ENCODE measurements at regions not wholly inside any gene's neighbourhood (a gene's known extent, or its start where the extent isn't known, plus 50 kb on each side); places are given as distances from the start of the nearest gene placed in this dataset.
"Not testable (repeated sequence)": the region's sequence is repeated elsewhere in the genome, so short reads cannot be mapped to it uniquely, and the experiment has no call there.

- no peak for DNase-seq (ENCODE audit: extremely low spot score)
- CTCF ChIA-PET: no interaction called here
- TF ChIP-seq LEF1 (IDR thresholded peaks at IDR 0.05; ENCODE audit: borderline replicate concordance): no peak
- no peak for TF ChIP-seq TARDBP (IDR thresholded peaks at IDR 0.05)
- no peak for TF ChIP-seq FOXM1 (IDR thresholded peaks at IDR 0.05; ENCODE audit: borderline replicate concordance)
- TF ChIP-seq FOXA1 (IDR thresholded peaks at IDR 0.05): no peak
- TF ChIP-seq FOXK2 (IDR thresholded peaks at IDR 0.05): no peak
- no peak for TF ChIP-seq CTBP1 (IDR thresholded peaks at IDR 0.05; ENCODE audit: borderline replicate concordance)
- TF ChIP-seq ELF4 (IDR thresholded peaks at IDR 0.05): no peak
- no peak for TF ChIP-seq HDGF (IDR thresholded peaks at IDR 0.05; ENCODE audit: borderline replicate concordance)
- no peak for TF ChIP-seq NFRKB (IDR thresholded peaks at IDR 0.05)
- no peak for TF ChIP-seq SP1 (IDR thresholded peaks at IDR 0.05)
- TF ChIP-seq ZNF384 (IDR thresholded peaks at IDR 0.05): no peak
- no peak for TF ChIP-seq BHLHE40 (IDR thresholded peaks at IDR 0.05; ENCODE audit: borderline replicate concordance)
- TF ChIP-seq, protein P1, sequence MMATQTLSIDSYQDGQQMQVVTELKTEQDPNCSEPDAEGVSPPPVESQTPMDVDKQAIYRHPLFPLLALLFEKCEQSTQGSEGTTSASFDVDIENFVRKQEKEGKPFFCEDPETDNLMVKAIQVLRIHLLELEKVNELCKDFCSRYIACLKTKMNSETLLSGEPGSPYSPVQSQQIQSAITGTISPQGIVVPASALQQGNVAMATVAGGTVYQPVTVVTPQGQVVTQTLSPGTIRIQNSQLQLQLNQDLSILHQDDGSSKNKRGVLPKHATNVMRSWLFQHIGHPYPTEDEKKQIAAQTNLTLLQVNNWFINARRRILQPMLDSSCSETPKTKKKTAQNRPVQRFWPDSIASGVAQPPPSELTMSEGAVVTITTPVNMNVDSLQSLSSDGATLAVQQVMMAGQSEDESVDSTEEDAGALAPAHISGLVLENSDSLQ (IDR thresholded peaks at IDR 0.05): no peak
- no peak for TF ChIP-seq L3MBTL2 (conservative IDR thresholded peaks at IDR 0.05)
- TF ChIP-seq SUZ12 (IDR thresholded peaks at IDR 0.05): no peak
- TF ChIP-seq ARNT (IDR thresholded peaks at IDR 0.05): no peak
- POLR2A ChIA-PET: no interaction called here
These were observed 268.7 kb downstream of the PTGER3 start for GRCh38 chr1:70778934-70779333.

- CTCF ChIA-PET: no interaction called here
- POLR2A ChIA-PET: no interaction called here
- no peak for DNase-seq (ENCODE audit: extremely low spot score)
These were observed 268.0 kb downstream of the PTGER3 start for GRCh38 chr1:70779571-70779970.

GRCh38 chr1:70785287-70785686 lies 262.3 kb downstream of the PTGER3 start:
- ChIA-PET POLR2A (no interaction called here), CTCF (no interaction called here)
- DNase-seq (ENCODE audit: extremely low spot score): no peak
- TF ChIP-seq SUZ12 (IDR thresholded peaks at IDR 0.05): no peak
- TF ChIP-seq L3MBTL2 (conservative IDR thresholded peaks at IDR 0.05): no peak
- no peak for TF ChIP-seq FOXK2 (IDR thresholded peaks at IDR 0.05)
- TF ChIP-seq ELF4 (IDR thresholded peaks at IDR 0.05): no peak
- no peak for TF ChIP-seq ZNF384 (IDR thresholded peaks at IDR 0.05)
- no peak for TF ChIP-seq FOXM1 (IDR thresholded peaks at IDR 0.05; ENCODE audit: borderline replicate concordance)
- TF ChIP-seq SP1 (IDR thresholded peaks at IDR 0.05): no peak

More at GRCh38 chr1:70779571-70779970, 268.0 kb downstream of the PTGER3 start:
- TF ChIP-seq ZNF384 (IDR thresholded peaks at IDR 0.05): no peak

DNA sequence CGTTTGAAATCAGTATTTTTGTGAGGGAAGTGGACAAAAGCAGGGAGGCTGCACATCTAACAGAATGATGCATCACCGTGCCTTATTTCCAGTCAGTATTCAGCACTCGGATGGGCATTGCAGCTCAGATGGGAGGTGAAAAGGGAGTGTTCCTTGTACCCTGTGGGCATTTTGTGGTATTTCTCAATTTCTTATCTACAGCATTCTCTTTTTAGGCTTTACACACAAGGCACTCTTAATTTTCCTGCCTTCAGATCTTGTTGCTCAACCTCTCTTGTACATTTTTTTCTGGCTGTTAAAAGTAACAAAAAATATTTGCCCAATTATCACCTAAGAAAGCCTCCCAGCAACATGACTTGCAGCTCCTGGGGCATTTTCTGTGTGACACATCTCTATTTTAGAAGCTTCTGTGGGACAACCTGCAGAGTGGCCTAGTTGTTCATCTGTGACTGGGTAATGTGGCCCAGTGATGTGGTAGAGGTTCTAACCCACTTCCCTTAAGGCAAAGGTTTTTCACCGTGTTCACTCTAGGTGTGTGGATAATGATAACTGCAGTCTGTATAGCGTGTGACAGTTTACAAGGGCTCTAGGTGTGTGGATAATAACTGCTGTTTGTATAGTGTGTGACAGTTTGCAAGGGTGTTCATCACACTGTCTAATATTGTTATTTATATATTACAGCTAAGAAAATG lies 257.2 kb downstream of the PTGER3 start:
- DNase-seq (ENCODE audit: extremely low spot score): no peak
- TF ChIP-seq ZNF384 (IDR thresholded peaks at IDR 0.05): no peak
- TF ChIP-seq SP1 (IDR thresholded peaks at IDR 0.05): no peak
- TF ChIP-seq LEF1 (IDR thresholded peaks at IDR 0.05; ENCODE audit: borderline replicate concordance): no peak
- TF ChIP-seq NFRKB (IDR thresholded peaks at IDR 0.05): no peak
- TF ChIP-seq ELF4 (IDR thresholded peaks at IDR 0.05): no peak
- ChIA-PET CTCF (no interaction called here), POLR2A (no interaction called here)

GRCh38 chr1:70795064-70795463 lies 252.6 kb downstream of the PTGER3 start:
- DNase-seq (ENCODE audit: extremely low spot score); POLR2A ChIA-PET; CTCF ChIA-PET: not testable (repeated sequence)

- POLR2A ChIA-PET; DNase-seq (ENCODE audit: extremely low spot score); CTCF ChIA-PET: not testable (repeated sequence)
These were observed 251.3 kb downstream of the PTGER3 start for GRCh38 chr1:70796298-70796697.

GRCh38 chr1:70802625-70803024 lies 245.0 kb downstream of the PTGER3 start:
- CTCF ChIA-PET, POLR2A ChIA-PET: not testable (repeated sequence)

DNA sequence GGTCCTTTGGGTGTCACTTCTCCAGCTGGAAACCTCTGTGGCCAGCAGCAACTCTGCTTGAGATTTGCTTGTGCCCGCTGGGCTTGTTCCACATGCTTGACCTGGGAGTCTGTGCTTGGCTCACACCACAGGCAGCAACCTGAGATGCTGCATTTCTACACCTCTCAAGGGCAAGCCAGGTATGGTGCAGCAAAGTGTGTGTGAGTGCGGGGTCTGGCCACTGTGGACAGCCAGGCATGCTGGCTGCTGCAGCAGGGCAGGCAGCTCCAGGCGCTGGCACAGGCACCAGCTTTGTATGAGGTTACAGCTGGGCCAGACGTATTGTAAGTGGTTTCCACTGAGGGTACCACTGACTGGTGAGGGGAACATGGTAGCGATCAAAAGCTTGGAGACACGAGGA lies 242.0 kb downstream of the PTGER3 start:
- ChIA-PET CTCF (no interaction called here), POLR2A (no interaction called here)
- no peak for DNase-seq (ENCODE audit: extremely low spot score)
- TF ChIP-seq L3MBTL2 (conservative IDR thresholded peaks at IDR 0.05): no peak
- TF ChIP-seq NFRKB (IDR thresholded peaks at IDR 0.05): no peak
- TF ChIP-seq TARDBP (IDR thresholded peaks at IDR 0.05): no peak
- no peak for TF ChIP-seq SP1 (IDR thresholded peaks at IDR 0.05)
- TF ChIP-seq LEF1 (IDR thresholded peaks at IDR 0.05; ENCODE audit: borderline replicate concordance): no peak
- TF ChIP-seq ARNT (IDR thresholded peaks at IDR 0.05): no peak
- TF ChIP-seq FOXK2 (IDR thresholded peaks at IDR 0.05): no peak
- no peak for TF ChIP-seq CTBP1 (IDR thresholded peaks at IDR 0.05; ENCODE audit: borderline replicate concordance)
- no peak for TF ChIP-seq FOXM1 (IDR thresholded peaks at IDR 0.05; ENCODE audit: borderline replicate concordance)
- TF ChIP-seq FOXA1 (IDR thresholded peaks at IDR 0.05): no peak
- TF ChIP-seq BHLHE40 (IDR thresholded peaks at IDR 0.05; ENCODE audit: borderline replicate concordance): no peak

More at GRCh38 chr1:70802625-70803024, 245.0 kb downstream of the PTGER3 start:
- DNase-seq (ENCODE audit: extremely low spot score): not testable (repeated sequence)

DNA sequence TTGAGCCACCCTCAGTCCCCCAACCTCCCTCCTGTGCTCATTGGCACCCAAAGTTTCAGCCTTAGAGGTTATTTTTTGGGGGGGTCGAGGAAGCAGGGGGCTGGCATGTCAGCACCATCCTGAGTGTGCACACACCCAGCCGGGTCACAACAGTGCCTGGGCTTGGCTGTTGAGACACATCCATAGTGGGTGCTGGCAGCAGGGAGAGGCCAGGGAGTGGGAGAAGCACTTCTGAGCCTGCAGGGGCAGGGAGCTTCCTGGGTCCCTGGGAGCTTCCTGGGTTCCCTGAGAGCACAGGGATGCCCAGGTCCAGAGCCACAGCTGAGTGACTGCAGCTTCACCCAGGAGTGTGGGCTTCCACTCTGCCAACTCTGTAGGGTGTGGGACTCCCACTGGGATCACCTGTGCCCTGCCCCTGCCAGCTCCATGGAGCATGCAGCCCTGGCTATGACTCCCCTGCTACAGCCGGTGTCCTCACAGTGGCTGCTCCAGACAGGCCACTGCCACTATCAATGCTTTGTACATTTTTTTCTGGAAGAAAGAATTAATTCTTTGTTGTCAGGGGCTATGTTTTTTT lies 240.4 kb downstream of the PTGER3 start:
- TF ChIP-seq ZNF384 (IDR thresholded peaks at IDR 0.05) (no peak), FOXM1 (IDR thresholded peaks at IDR 0.05; ENCODE audit: borderline replicate concordance) (no peak), SP1 (IDR thresholded peaks at IDR 0.05) (no peak), L3MBTL2 (conservative IDR thresholded peaks at IDR 0.05) (no peak), BHLHE40 (IDR thresholded peaks at IDR 0.05; ENCODE audit: borderline replicate concordance) (no peak), HDGF (IDR thresholded peaks at IDR 0.05; ENCODE audit: borderline replicate concordance) (no peak), CTBP1 (IDR thresholded peaks at IDR 0.05; ENCODE audit: borderline replicate concordance) (no peak)
- ChIA-PET POLR2A (no interaction called here), CTCF (no interaction called here)
- no peak for DNase-seq (ENCODE audit: extremely low spot score)

Data from HEK293T (cell line).